Ovary (tissue), 3 donors: ENCODE measurements at regions not wholly inside any gene's neighbourhood (a gene's known extent, or its start where the extent isn't known, plus 50 kb on each side); places are given as distances from the start of the nearest gene placed in this dataset.

Experiments
- POLR2A ChIP-seq: fragments of 450-650 bp; IDR thresholded peaks from one replicate; pipeline ENCODE4 v1.6.1; 2017; ENCODE audit warnings: antibody characterized with exemption, mild to moderate bottlenecking, moderate library complexity
- TF ChIP-seq, protein P1 (sequence below), 3 donors: fragments of 450-650 bp in 2 of 3; fragments of 200-600 bp in 1 of 3; IDR thresholded peaks; one replicate each; pipeline versions ENCODE4 v1.5.1 to v1.8.0; 2016 to 2022; ENCODE audit warnings: antibody characterized with exemption in 3 of 3, mild to moderate bottlenecking in 1 of 3
- donor health status: DM: no; HTN: no; CAD: no.

DNA sequence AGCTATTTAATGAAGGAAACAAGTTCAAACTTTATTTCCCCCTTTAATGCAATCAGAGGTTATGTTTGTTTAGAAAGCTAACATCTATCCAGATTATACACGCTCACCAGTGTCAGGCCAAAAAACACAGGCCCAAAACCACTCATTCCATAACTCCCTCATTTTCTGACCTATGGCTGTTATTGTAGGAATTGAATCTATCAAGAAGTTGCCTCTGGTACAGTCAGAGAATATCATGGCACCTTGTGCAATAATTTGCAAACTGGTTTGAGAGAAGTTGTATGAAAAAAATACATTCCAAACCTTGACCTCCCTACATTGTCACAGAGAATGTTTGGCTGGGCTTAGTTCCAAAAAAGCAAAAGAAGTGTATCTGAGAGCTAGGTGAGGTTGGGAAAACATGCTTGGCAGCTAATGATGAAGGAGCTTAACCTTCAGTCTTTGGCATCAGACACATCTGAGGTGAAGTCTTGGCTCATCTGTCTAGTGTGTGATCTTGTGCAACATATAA lies 591.0 kb downstream of the ANKRD50 start:
- no peak for TF ChIP-seq POLR2A
- TF ChIP-seq, protein P1, sequence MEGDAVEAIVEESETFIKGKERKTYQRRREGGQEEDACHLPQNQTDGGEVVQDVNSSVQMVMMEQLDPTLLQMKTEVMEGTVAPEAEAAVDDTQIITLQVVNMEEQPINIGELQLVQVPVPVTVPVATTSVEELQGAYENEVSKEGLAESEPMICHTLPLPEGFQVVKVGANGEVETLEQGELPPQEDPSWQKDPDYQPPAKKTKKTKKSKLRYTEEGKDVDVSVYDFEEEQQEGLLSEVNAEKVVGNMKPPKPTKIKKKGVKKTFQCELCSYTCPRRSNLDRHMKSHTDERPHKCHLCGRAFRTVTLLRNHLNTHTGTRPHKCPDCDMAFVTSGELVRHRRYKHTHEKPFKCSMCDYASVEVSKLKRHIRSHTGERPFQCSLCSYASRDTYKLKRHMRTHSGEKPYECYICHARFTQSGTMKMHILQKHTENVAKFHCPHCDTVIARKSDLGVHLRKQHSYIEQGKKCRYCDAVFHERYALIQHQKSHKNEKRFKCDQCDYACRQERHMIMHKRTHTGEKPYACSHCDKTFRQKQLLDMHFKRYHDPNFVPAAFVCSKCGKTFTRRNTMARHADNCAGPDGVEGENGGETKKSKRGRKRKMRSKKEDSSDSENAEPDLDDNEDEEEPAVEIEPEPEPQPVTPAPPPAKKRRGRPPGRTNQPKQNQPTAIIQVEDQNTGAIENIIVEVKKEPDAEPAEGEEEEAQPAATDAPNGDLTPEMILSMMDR (IDR thresholded peaks at IDR 0.05) = no peak
